Keratinocyte (primary cell): ENCODE measurements at regions not wholly inside any gene's neighbourhood (a gene's known extent, or its start where the extent isn't known, plus 50 kb on each side); places are given as distances from the start of the nearest gene placed in this dataset.

ENCODE experiments used
- CTCF ChIP-seq, 3 experiments: IDR thresholded peaks in 1 of 3; conservative IDR thresholded peaks in 1 of 3; optimal IDR thresholded peaks in 1 of 3; 2 replicates in 2 of 3; 3 replicates in 1 of 3; pipeline versions ENCODE3 to v1.5.1; 2011; ENCODE audit warnings: low read length in 3 of 3, mild to moderate bottlenecking in 3 of 3, moderate library complexity in 2 of 3, control low read depth in 1 of 3, inconsistent platforms in 1 of 3; ENCODE audit not compliant: insufficient read depth in 2 of 3; ENCODE audit errors: extremely low read depth in 1 of 3
- EZH2 ChIP-seq: IDR thresholded peaks from one replicate; pipeline ENCODE4 v1.6.1; 2012; ENCODE audit warnings: inconsistent platforms, mild to moderate bottlenecking, low read length, moderate library complexity

GRCh38 chr2:16373341-16373740 lies 292.3 kb downstream of the CYRIA start:
- TF ChIP-seq CTCF (optimal IDR thresholded peaks at IDR 0.05 in 1 of 3, IDR thresholded peaks at IDR 0.05 in 1 of 3, conservative IDR thresholded peaks at IDR 0.05 in 1 of 3; ENCODE audit: extremely low read depth in 1 of 3, insufficient read depth in 2 of 3, low read length in 3 of 3), result no peak
- no peak for TF ChIP-seq EZH2
